GM19463 (cell line): ENCODE measurements at regions not wholly inside any gene's neighbourhood (a gene's known extent, or its start where the extent isn't known, plus 50 kb on each side); places are given as distances from the start of the nearest gene placed in this dataset.

Experiments
- ATAC-seq: cut with Tn5 transposase; IDR thresholded peaks from one replicate; pipeline ENCODE4 v1.9.1; 2021; ENCODE audit warnings: mild to moderate bottlenecking, moderate library complexity; ENCODE audit not compliant: unreplicated experiment

GRCh38 chr9:81532251-81532650, 157.1 kb downstream of the TLE1 start:
- ATAC-seq, result no peak

GRCh38 chr9:81531511-81531910, 157.8 kb downstream of the TLE1 start:
- no peak for ATAC-seq

DNA sequence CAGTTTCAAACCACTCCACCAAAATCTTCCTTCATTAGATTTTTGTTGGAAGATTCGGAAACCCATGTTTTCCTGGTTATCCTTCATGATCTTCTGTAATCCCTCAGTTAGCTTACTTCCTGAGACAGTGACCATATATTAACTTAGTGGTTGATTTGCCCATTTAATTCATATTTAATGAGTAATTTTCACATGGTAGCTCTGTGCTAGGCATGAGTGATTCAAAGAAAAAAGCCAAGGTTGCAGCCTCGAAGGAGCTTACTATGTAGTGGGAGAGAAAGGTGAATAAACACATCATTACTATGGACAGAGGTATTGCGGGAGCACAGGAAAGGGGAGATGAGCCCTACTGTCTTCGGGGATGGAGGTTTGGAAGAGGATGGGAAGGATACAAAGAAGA, 158.5 kb downstream of the TLE1 start:
- no peak for ATAC-seq

- no peak for ATAC-seq
Observed at GRCh38 chr9:81530310-81530810, 159.0 kb downstream of the TLE1 start.

DNA sequence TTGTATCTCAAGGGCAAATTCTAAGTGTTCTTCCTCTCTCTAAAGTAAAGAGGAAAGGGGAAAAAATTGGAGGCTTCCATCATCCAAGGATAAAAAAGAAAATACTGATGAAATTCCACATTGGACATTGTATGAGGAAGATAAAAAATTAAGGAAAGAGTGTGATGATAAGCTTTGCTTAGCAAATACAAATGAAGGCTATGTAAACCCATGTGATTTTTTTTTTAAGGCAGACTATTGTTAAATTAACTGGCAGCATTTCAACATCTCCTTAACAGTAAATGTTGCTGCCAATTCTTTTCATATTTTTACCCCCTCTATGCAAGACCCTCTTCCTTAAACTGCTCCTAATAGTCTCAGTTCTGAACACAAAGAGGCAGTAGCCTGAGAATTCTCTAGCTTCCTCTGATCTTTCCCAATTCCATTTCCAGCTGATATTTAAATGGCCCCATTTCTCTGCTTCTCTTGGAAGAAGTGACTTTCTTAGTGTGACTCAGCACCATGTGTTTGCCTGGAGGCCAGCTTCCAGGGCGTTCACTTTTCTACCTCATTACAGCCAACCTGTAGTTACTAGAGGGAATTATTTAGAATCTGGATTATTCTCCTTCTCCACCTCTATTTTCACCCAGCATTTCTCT, 159.7 kb downstream of the TLE1 start:
- no peak for ATAC-seq

GRCh38 chr9:81526587-81526986, 162.8 kb downstream of the TLE1 start:
- ATAC-seq, result no peak

GRCh38 chr9:81522716-81523551, 166.4 kb downstream of the TLE1 start:
- no peak for ATAC-seq

DNA sequence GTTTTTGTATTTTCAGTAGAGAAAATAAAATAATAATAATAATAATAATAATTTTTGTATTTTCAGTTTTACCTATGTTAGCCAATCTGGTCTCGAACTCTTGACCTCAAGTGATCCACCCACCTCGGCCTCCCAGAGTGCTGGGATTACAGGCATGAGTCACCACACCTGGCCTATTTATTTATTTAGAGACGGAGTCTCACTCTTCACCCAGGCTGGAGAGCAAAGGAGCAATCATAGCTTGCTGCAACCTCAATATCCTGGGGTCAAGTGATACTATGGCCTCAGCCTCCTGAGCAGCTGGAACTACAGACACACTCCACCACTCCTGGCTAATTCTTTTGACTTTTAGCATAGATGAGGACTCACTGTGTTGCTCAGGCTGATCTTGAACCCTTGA, 167.5 kb downstream of the TLE1 start:
- no peak for ATAC-seq

GRCh38 chr9:81519816-81520495, 169.4 kb downstream of the TLE1 start:
- no peak for ATAC-seq

DNA sequence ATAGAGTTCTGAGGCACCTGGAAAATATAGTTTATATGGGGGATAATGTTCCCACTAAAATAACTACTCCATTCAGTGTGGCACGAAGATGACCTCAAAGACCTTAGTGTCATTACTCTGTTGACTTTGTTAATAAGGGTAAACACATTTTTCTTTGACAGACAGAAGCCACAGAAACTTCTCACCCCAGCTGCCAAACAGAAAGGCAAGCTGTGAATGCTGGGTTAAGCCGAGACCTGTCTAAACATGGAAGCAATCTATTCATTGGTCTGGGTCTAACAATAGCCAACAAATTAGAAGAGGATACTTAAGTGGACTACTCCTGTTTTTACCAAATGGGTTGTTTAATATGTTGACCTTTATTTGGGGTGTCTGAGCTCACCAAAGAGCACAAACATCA, 171.4 kb downstream of the TLE1 start:
- no peak for ATAC-seq

- ATAC-seq, result no peak
Observed at GRCh38 chr9:81513059-81513458, 176.3 kb downstream of the TLE1 start.

DNA sequence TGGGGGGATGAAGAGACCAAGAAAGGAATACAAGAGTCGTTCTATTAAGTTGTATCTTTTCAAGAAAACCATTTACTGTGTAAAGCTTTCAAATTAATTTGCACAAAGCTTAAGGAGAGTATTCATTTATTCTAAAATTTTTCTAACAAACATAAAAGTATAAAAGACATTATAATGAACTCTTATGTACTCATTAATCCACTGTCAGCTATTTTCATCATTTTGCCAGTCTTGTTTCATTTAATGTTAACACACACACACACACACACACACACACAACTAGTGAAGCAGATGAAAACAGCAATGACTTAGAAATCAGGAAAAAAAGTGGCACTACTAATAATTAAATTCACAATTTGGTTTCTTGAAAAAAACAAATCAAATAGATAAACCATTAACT, 176.7 kb downstream of the TLE1 start:
- no peak for ATAC-seq

DNA sequence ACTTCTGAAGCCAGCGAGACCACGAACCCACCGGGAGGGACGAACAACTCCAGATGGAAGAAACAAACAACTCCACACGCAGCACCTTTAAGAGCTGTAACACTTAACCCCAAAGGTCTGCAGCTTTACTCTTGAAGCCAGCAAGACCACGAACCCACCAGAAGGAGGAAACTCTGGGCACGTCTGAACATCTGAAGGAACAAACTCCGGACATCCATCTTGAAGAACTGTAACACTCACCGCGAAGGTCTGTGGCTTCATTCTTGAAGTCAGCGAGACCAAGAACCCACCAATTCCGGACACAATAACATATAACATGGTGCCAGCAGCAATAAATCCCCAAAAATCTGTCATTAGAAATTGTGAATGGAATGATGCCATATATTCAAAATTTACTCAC, 180.9 kb downstream of the TLE1 start:
- ATAC-seq, result no peak

GRCh38 chr9:81506941-81507864, 182.1 kb downstream of the TLE1 start:
- ATAC-seq, result no peak

DNA sequence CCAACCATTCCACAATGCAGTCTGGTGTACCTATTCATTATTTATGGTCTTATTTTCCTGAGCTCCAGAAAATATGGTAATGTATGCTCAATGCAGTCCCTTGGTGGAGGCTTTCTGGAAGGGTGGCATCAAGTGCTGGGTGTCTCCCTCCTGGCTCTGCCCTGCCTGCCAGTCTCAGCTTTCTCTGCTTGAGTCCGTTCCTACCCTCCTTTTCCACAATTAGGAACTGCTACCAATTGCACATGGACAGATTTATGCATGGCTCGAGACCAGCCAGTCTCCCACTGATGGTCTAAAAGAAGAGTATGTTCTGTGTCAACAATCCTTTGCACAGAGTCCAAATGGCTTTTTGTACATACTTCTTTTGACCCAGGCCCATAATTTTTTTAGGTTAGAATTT, 189.8 kb downstream of the TLE1 start:
- no peak for ATAC-seq

DNA sequence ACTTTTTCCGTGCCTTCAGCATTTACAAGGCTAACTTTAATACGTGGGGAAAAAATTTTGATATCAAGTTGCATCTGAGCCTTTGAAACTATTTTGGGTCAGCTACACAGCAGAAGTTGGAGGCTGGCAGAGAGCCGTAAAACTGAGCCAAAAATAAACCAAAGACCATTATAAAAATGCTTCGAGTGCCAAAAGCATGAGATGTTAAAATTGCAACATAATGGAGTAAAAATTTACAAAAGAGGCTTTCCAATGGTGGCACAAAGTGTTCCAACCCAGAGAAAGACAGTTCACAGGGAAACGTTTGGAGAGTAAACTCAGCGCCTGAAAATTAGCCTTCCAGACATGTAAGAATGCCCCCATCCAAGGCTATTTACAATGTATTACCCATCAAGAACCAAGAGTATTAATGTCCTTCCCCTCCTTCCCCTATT, 190.3 kb downstream of the TLE1 start:
- no peak for ATAC-seq

DNA sequence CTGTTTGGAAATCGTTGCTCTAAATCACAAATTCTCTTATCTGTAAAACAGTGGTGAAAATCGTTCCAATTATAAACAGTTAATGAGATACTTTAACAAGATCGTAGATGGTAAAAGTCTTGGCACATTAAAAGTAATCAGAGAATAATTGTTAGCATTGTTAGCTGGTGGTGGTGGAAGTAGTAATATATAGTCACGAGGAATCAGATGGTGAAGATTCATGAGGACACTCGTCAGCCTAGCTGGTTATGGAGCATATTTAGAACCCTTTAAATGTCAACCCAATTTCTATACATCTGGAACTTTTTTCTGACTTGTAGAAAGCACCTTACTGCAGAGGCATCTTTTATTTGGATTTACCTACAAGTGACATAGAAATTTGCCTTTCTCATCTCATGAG, 190.8 kb downstream of the TLE1 start:
- ATAC-seq, result no peak

DNA sequence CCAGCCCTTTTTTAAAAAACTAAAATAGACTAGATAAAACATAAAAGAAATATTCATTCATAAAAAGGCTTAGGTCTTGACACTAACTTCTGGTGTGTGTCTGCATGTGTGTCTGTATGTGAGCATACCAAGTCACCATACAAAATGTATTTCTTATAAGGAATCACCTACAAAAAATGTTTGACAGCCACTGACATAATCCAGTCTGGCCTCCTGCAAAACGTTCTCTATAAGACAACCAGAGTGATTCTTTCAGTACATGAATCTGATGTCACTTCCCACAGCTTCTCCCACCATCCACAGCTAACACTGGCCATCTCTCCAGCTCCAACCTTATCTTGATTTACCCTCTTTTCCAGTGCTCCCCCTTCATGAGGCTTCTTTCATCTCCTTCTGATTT, 192.3 kb downstream of the TLE1 start:
- ATAC-seq, result no peak

DNA sequence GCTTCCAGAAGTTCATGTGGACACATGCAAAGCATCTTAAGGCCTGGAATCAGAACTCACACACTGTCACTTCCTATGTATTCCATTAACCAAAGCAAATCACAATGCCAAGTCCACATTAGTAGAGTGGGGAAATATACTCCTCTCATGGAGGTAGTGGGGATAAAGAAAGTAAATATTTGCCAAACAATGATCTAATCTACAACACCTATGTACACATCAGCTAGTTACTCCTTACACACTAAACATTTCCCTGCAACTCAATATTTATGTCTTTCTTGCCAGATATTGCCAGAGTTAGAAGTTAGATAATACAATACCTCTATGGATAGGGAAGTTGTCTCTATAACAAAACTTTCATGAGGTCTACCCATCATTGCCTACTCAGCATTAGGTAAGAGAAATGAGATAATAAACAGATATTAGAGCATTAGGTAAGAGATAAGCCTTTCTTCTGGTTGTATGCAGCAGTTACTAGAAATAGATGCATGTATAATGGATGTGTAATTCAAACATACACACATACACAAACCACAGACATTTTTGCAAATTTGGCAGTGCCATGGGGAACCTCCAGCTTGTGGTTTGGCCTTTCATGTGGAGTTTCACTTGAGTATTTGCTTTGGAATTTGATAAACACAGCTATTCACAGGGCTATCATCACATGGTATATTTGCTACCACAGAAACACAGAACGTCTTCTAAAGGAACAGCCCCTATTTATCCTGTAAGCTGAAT, 196.5 kb downstream of the TLE1 start:
- ATAC-seq, result no peak
